GM08714 (cell line): ENCODE measurements at regions not wholly inside any gene's neighbourhood (a gene's known extent, or its start where the extent isn't known, plus 50 kb on each side); places are given as distances from the start of the nearest gene placed in this dataset.

ENCODE experiments used
- H3K4me3 ChIP-seq: fragments of 200-500 bp; sonication (Bioruptor generic); 2 replicates; pipeline ENCODE4 v1.5.1; 2014; ENCODE audit warnings: mild to moderate bottlenecking, low read length, inconsistent platforms
- ZNF274 ChIP-seq: IDR thresholded peaks from 2 replicates; pipeline ENCODE4 v1.6.1; 2012; ENCODE audit warnings: mild to moderate bottlenecking, low read depth, low read length

- H3K4me3 ChIP-seq: no peak overlapping the region
- no peak for TF ChIP-seq ZNF274
Measured at GRCh38 chr4:111689731-111690130, 455.5 kb upstream of the FAM241A start.

- no peak for TF ChIP-seq ZNF274
- H3K4me3 ChIP-seq: no peak overlapping the region
Measured at GRCh38 chr4:111693758-111694157, 451.5 kb upstream of the FAM241A start.

GRCh38 chr4:111695677-111696076 is 449.6 kb upstream of the FAM241A start:
- no peak for TF ChIP-seq ZNF274

DNA sequence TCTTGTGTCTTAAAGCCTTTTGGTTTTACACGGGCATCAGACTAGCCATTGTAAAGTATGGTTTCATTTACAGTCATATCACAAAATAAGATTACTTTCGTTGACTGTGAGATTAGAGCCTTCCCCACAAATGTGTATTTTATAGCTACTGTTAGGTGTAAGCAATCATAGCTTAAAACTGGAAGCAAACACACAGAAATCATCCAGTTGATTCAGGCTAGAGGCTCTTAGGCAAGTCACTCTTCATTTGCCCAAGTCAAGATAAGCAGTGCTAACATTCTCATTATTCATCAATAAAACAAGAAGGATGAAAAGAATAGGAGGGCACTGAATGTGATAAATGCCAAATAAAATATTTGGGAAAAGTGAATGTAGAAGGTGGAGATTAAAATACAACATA is 448.7 kb upstream of the FAM241A start:
- TF ChIP-seq ZNF274: no peak

More at GRCh38 chr4:111695677-111696076, 449.6 kb upstream of the FAM241A start:
- H3K4me3 ChIP-seq: no peak overlapping the region

GRCh38 chr4:111697176-111697942 is 447.9 kb upstream of the FAM241A start:
- no peak overlapping the region for H3K4me3 ChIP-seq
- no peak for TF ChIP-seq ZNF274

More for the DNA sequence above, 448.7 kb upstream of the FAM241A start:
- H3K4me3 ChIP-seq: no peak overlapping the region

- no peak overlapping the region for H3K4me3 ChIP-seq
- no peak for TF ChIP-seq ZNF274
Measured at GRCh38 chr4:111698361-111698760, 446.9 kb upstream of the FAM241A start.

GRCh38 chr4:111699165-111699564 is 446.1 kb upstream of the FAM241A start:
- no peak overlapping the region for H3K4me3 ChIP-seq
- no peak for TF ChIP-seq ZNF274

DNA sequence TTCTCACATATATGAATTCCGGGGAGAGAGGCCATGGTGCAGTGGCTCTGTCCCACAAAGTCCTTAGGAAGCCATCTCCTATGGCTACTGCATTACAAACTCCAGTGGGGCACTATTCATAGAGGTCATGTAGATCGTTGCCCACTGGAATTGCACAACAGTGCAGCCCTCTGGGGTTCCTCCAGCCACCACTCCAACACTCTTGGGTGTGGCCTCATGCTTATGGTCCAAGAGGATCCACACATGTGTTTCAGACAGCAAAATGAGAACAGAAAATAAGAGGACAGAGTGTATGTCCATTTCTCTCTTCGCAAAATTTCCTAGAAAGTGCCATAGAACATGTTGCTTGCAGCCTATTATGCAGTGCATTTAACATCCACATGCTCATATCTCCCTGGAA is 444.2 kb upstream of the FAM241A start:
- no peak for TF ChIP-seq ZNF274
- H3K4me3 ChIP-seq: no peak overlapping the region

- no peak for TF ChIP-seq ZNF274
Measured at GRCh38 chr4:111707491-111707890, 437.8 kb upstream of the FAM241A start.

DNA sequence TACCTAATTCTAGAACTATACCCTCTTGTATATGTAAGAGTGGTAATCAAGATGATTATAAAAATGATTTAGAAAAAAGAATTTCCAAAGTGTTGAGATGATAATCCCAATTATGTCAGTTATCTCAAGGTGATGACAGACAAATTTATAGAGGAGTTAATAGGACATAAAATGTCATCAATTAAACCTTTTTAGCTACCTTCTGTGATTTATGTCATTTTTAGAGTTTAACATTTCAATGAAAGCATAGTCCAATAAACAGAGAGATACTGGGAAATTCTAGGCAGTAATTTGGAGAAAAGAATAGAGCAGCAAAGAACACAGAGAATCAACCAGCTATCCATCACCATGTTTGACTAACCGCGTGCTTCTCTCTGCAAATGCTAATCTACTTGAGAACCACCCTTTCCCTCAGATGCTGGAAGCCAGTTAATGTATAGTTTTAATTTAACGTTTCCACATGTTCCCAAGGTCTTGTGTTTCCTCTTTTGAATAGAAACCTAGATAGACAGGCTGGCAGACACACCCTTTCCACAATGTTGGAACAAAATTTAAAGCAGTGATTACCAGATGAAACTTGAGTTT is 433.1 kb upstream of the FAM241A start:
- no peak overlapping the region for H3K4me3 ChIP-seq
- TF ChIP-seq ZNF274: no peak

More at GRCh38 chr4:111707491-111707890, 437.8 kb upstream of the FAM241A start:
- no peak overlapping the region for H3K4me3 ChIP-seq

- no peak overlapping the region for H3K4me3 ChIP-seq
Measured at GRCh38 chr4:111713276-111713675, 432.0 kb upstream of the FAM241A start.

GRCh38 chr4:111717921-111718320 is 427.3 kb upstream of the FAM241A start:
- no peak overlapping the region for H3K4me3 ChIP-seq
- TF ChIP-seq ZNF274: no peak

More at GRCh38 chr4:111713276-111713675, 432.0 kb upstream of the FAM241A start:
- no peak for TF ChIP-seq ZNF274

DNA sequence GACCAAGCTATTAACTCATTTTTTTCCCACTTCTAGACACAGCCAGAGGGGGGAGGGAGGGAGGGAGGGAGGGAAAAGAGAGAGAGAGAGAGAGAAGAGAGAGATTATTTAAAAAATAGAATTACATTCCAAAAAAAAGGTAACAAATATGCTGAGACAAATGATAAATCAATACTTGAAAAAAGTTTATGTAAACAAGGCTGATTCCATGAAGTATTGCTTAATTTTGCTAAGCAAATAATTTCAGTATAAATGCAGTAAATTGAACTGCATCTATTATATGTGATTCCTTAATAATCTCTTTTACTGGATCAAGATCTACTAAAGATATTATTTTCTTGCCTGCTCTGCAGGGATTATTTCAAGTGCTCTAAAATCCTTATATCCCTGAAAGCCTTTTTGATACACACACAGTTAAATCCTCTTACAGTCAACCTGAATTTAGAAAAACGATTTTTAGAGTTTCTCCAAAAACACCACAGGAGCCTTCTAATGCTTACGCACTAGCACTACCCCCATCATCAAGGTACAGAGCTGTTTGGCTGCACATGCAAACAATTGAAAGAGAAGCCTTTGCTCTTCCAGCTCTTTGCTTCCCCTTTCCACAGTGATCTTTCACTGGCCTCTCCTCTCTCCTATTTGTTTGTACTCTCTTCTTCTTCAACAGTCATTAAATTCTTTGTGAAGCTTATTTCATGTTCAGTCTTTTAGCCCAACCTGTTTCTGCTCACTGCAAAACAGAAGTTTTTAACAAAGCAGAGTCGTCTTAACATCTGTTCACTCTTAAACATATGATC is 426.3 kb upstream of the FAM241A start:
- H3K4me3 ChIP-seq: no peak overlapping the region
- no peak for TF ChIP-seq ZNF274

- no peak for TF ChIP-seq ZNF274
- no peak overlapping the region for H3K4me3 ChIP-seq
Measured at GRCh38 chr4:111720866-111721265, 424.4 kb upstream of the FAM241A start.

- no peak for TF ChIP-seq ZNF274
- H3K4me3 ChIP-seq: no peak overlapping the region
Measured at GRCh38 chr4:111722213-111722720, 423.0 kb upstream of the FAM241A start.
